Loucy (cell line): ENCODE measurements at regions not wholly inside any gene's neighbourhood (a gene's known extent, or its start where the extent isn't known, plus 50 kb on each side); places are given as distances from the start of the nearest gene placed in this dataset.

Experiments
- H2AFZ ChIP-seq: fragments of 200-600 bp; sonication (generic); 2 replicates; pipeline ENCODE4 v1.6.0; 2016; ENCODE audit warnings: antibody characterized with exemption, mild to moderate bottlenecking, low read length, moderate library complexity
- H3F3A ChIP-seq: fragments of 200-600 bp; 2 replicates; pipeline ENCODE4 v1.6.0; 2016; ENCODE audit warnings: antibody characterized with exemption, low read depth, mild to moderate bottlenecking
- H3K27me3 ChIP-seq: fragments of 200-600 bp; sonication (generic); 2 replicates; pipeline ENCODE4 v1.6.1; 2014; ENCODE audit warnings: low read length, mild to moderate bottlenecking; ENCODE audit not compliant: insufficient read depth, poor library complexity, severe bottlenecking
- H3K36me3 ChIP-seq: fragments of 200-600 bp; sonication (generic); 2 replicates; pipeline ENCODE4 v1.6.1; 2016; ENCODE audit warnings: low read length; ENCODE audit not compliant: insufficient read depth
- H3K4me1 ChIP-seq: fragments of 200-600 bp; sonication (generic); 2 replicates; pipeline ENCODE4 v1.5.1; 2014; ENCODE audit warnings: low read length, mild to moderate bottlenecking; ENCODE audit not compliant: insufficient read depth, poor library complexity, severe bottlenecking
- H3K4me2 ChIP-seq: fragments of 200-600 bp; sonication (generic); 2 replicates; pipeline ENCODE4 v1.6.0; 2014; ENCODE audit warnings: antibody characterized with exemption, low read length, low read depth, mild to moderate bottlenecking; ENCODE audit not compliant: poor library complexity, severe bottlenecking
- H3K4me3 ChIP-seq: fragments of 200-600 bp; sonication (generic); 2 replicates; pipeline ENCODE4 v1.5.1; 2014; ENCODE audit warnings: low read length, mild to moderate bottlenecking, mixed read lengths; ENCODE audit not compliant: poor library complexity, severe bottlenecking
- H3K79me2 ChIP-seq: fragments of 200-600 bp; sonication (generic); 2 replicates; pipeline ENCODE4 v1.6.1; 2014; ENCODE audit warnings: low read length; ENCODE audit not compliant: insufficient read depth
- H3K9ac ChIP-seq: fragments of 200-600 bp; sonication (generic); 2 replicates; pipeline ENCODE4 v1.6.0; 2014; ENCODE audit warnings: mild to moderate bottlenecking, low read depth, low read length, moderate library complexity; ENCODE audit not compliant: poor library complexity, severe bottlenecking
- H3K9me2 ChIP-seq: fragments of 200-600 bp; sonication (generic); replicated peaks from 2 replicates; pipeline ENCODE4 v1.6.1; 2016; ENCODE audit warnings: low read depth, low read length, mixed read lengths
- H3K9me3 ChIP-seq: fragments of 200-600 bp; sonication (generic); 2 replicates; pipeline ENCODE4 v1.6.1; 2014; ENCODE audit warnings: mild to moderate bottlenecking, antibody characterized with exemption, low read length, low read depth; ENCODE audit not compliant: insufficient read depth
- H4K20me1 ChIP-seq: fragments of 200-600 bp; sonication (generic); 2 replicates; pipeline ENCODE4 v1.6.0; 2014; ENCODE audit warnings: antibody characterized with exemption, low read length, mild to moderate bottlenecking; ENCODE audit not compliant: insufficient read depth, poor library complexity, severe bottlenecking
- CTCF ChIP-seq: fragments of 200-600 bp; sonication (generic); conservative IDR thresholded peaks from 2 replicates; pipeline ENCODE4 v1.5.1; 2014; ENCODE audit warnings: mild to moderate bottlenecking, antibody characterized with exemption, low read length
- EZH2phosphoT487 ChIP-seq: fragments of 200-600 bp; IDR thresholded peaks from 2 replicates; pipeline ENCODE4 v1.6.1; 2018; ENCODE audit warnings: antibody characterized with exemption, mild to moderate bottlenecking, moderate library complexity, borderline replicate concordance

GRCh38 chr1:38603907-38604306 lies 255.7 kb downstream of the RRAGC start:
- H3K4me1 ChIP-seq, result no peaks in the 10 kb centered on the region
- no peaks in the 10 kb centered on the region for H3K79me2 ChIP-seq
- no peak overlapping the region for H2AFZ ChIP-seq
- no peak overlapping the region for H3K9ac ChIP-seq
- no peaks in the 10 kb centered on the region for H3K9me2 ChIP-seq
- no peak overlapping the region for H3K4me3 ChIP-seq
- no peaks in the 10 kb centered on the region for H3K36me3 ChIP-seq
- TF ChIP-seq EZH2phosphoT487 (no peak), CTCF (no peak)
- H3F3A ChIP-seq, result no peaks in the 10 kb centered on the region
- H3K27me3 ChIP-seq, result no peaks in the 10 kb centered on the region
- H3K9me3 ChIP-seq, result no peaks in the 10 kb centered on the region
- H4K20me1 ChIP-seq, result no peaks in the 10 kb centered on the region
- H3K4me2 ChIP-seq, result no peak overlapping the region

GRCh38 chr1:38600905-38601304 lies 258.7 kb downstream of the RRAGC start:
- Histone ChIP-seq H3K9ac (no peak overlapping the region), H3K4me2 (no peak overlapping the region), H3K4me1 (no peaks in the 10 kb centered on the region), H3K36me3 (no peaks in the 10 kb centered on the region), H3K9me3 (no peaks in the 10 kb centered on the region), H4K20me1 (no peaks in the 10 kb centered on the region), H3K79me2 (no peaks in the 10 kb centered on the region), H3K9me2 (no peaks in the 10 kb centered on the region), H2AFZ (no peak overlapping the region), H3F3A (no peaks in the 10 kb centered on the region), H3K27me3 (no peaks in the 10 kb centered on the region), H3K4me3 (no peak overlapping the region)
- TF ChIP-seq EZH2phosphoT487, result no peak
- TF ChIP-seq CTCF, result no peak

GRCh38 chr1:38600286-38600685 lies 259.3 kb downstream of the RRAGC start:
- Histone ChIP-seq H4K20me1 (no peaks in the 10 kb centered on the region), H3K9me3 (no peaks in the 10 kb centered on the region), H3K4me1 (no peaks in the 10 kb centered on the region), H3K9me2 (no peaks in the 10 kb centered on the region), H3K4me2 (no peak overlapping the region), H3F3A (no peaks in the 10 kb centered on the region), H3K27me3 (no peaks in the 10 kb centered on the region), H3K9ac (no peak overlapping the region), H3K36me3 (no peaks in the 10 kb centered on the region), H2AFZ (no peak overlapping the region), H3K79me2 (no peaks in the 10 kb centered on the region), H3K4me3 (no peak overlapping the region)
- TF ChIP-seq CTCF (no peak), EZH2phosphoT487 (no peak)
